Right lobe of liver (tissue), 6 donors: ENCODE measurements at regions not wholly inside any gene's neighbourhood (a gene's known extent, or its start where the extent isn't known, plus 50 kb on each side); places are given as distances from the start of the nearest gene placed in this dataset.
A peak's percentile ranks its signal among the peaks of the same experiment; 100 is the strongest.
"Not testable (repeated sequence)": the region's sequence is repeated elsewhere in the genome, so short reads cannot be mapped to it uniquely, and the experiment has no call there.

Experiments used
- ATAC-seq, 4 donors: fragments of 200-7000 bp; cut with Tn5 transposase; one replicate each; pipeline ENCODE4 v1.9.1; 2020; ENCODE audit warnings: mild to moderate bottlenecking in 4 of 4, moderate library complexity in 4 of 4
- DNase-seq, 3 donors: peaks; one replicate each; pipeline ENCODE4 v3.0.0-alpha.2; 2020
- H3K27ac ChIP-seq, 3 donors: fragments of 200-600 bp; one replicate each; pipeline ENCODE4 v1.8.0; 2022
- H3K27me3 ChIP-seq, 2 donors: fragments of 200-600 bp; one replicate each; pipeline ENCODE4 v1.8.0; 2022
- H3K36me3 ChIP-seq, 4 donors: fragments of 200-600 bp; sonication (generic) in 1 of 4; one replicate each; pipeline versions ENCODE4 v1.5.1 to v1.8.0; 2017 to 2022; ENCODE audit warnings: control low read depth in 1 of 4
- H3K4me1 ChIP-seq, 4 donors: fragments of 200-600 bp; sonication (generic) in 1 of 4; one replicate each; pipeline versions ENCODE4 v1.5.1 to v1.8.0; 2017 to 2022; ENCODE audit warnings: control low read depth in 1 of 4
- H3K4me3 ChIP-seq, 3 donors: fragments of 200-600 bp; one replicate each; pipeline ENCODE4 v1.8.0; 2022
- H3K9me3 ChIP-seq, 4 donors: fragments of 200-600 bp; sonication (generic) in 1 of 4; one replicate each; pipeline versions ENCODE4 v1.5.1 to v1.8.0; 2017 to 2022; ENCODE audit warnings: control low read depth in 1 of 4
- POLR2A ChIP-seq: fragments of 450-650 bp; IDR thresholded peaks from one replicate; pipeline ENCODE4 v1.6.1; 2017; ENCODE audit warnings: antibody characterized with exemption, mild to moderate bottlenecking
- WGBS: methylation state at CpG from one replicate; pipeline ENCODE4 v1.1.6; 2018; ENCODE audit warnings: low coverage, low lambda C conversion rate; ENCODE audit not compliant: insufficient coverage; ENCODE audit errors: missing lambda C conversion rate; 5-methylcytosine and 5-hydroxymethylcytosine counted together
- intact Hi-C, 2 donors: fragments of 100-400 bp; cut with DNase I; formaldehyde crosslinking; loops; one replicate each; pipeline versions ENCODE4 v1.11.2 to v1.14.1; 2022
- TF ChIP-seq, protein P1 (sequence below), 4 donors: fragments of 200-600 bp in 3 of 4; fragments of 450-650 bp in 1 of 4; IDR thresholded peaks; one replicate each; pipeline versions ENCODE4 v1.5.1 to v1.8.0; 2016 to 2022; ENCODE audit warnings: antibody characterized with exemption in 4 of 4, mild to moderate bottlenecking in 2 of 4
- donor health status: DM: no; HTN: yes; CAD: no.
- donor health status: DM: no; HTN: no; CAD: no.
- donor health status: DM: no; HTN: no; CAD: no.
- donor health status: DM: no; HTN: yes; CAD: no.
- donor health status: DM: no; HTN: yes; CAD: no.

DNA sequence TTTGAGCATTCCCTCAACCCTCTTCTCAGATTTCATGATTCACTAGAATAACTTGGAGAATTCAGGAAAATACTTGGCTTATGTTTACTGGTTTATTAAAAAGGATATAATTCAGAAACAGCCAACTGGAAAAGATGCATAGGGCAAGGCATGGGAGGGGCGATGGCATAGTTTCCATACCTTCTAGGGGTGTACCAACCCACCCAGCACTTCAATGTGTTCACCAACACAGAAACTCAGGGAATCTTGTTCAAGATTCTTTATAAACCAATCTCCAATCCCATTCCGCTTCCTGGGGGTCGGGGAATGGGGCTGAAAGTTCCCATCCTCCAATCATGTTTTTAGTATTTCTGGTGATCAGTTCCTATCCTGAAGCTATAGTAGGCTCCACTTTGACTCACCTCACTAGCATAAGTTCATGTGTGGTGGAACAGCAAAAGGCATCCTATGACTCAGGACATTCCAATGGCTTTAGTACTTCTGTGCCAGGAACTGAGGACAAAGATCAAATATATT, 164.4 kb downstream of the SIM1 start:
- no peak for TF ChIP-seq POLR2A
- TF ChIP-seq, protein P1, sequence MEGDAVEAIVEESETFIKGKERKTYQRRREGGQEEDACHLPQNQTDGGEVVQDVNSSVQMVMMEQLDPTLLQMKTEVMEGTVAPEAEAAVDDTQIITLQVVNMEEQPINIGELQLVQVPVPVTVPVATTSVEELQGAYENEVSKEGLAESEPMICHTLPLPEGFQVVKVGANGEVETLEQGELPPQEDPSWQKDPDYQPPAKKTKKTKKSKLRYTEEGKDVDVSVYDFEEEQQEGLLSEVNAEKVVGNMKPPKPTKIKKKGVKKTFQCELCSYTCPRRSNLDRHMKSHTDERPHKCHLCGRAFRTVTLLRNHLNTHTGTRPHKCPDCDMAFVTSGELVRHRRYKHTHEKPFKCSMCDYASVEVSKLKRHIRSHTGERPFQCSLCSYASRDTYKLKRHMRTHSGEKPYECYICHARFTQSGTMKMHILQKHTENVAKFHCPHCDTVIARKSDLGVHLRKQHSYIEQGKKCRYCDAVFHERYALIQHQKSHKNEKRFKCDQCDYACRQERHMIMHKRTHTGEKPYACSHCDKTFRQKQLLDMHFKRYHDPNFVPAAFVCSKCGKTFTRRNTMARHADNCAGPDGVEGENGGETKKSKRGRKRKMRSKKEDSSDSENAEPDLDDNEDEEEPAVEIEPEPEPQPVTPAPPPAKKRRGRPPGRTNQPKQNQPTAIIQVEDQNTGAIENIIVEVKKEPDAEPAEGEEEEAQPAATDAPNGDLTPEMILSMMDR (IDR thresholded peaks at IDR 0.05), result no peak
- Histone ChIP-seq H3K4me3 (no peak overlapping the region), H3K27me3 (no peaks in the 10 kb centered on the region), H3K9me3 (no peaks in the 10 kb centered on the region), H3K36me3 (no peaks in the 10 kb centered on the region), H3K4me1 (no peaks in the 10 kb centered on the region), H3K27ac (no peak overlapping the region)
- 74% methylated on average over 3 of the region's 3 CpGs for WGBS
- DNase-seq (no peak), ATAC-seq (peak in 1 of 4 donors; percentile 79)
- intact Hi-C loops, result no loop called here

DNA sequence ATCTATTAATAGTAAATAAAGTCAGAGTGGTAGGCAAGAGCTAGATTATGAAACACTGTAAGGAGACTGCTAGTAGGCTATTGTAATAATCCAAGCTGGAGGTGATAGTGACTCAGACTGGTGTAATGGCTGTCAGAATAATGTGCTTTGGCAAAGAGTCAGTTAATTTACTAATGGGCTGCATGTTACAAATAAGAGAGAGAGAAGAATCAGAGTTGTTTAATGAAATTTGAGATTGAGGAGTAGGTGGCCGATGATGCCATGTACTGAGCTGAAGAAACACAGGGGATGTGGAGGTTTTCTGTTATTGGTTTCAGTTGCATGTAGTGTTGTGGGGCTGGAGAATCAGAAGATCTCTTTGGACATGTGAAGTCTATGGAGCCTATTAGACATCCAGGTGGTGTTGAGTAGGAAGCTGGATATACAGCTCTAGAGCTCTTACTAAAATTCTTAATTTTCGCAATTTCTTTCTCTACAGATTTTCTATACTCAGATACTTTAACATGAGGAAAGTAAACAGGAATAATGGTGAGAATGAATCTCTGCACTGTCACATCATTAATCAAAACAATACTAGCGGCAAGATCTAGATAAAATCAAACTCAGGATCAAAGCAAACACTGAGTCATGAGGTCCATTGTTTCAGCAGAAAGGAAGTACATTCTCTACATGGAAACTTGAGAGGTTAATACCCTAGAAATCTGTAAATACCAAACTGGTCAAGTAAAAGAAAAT, 167.7 kb downstream of the SIM1 start:
- TF ChIP-seq, protein P1 (IDR thresholded peaks at IDR 0.05), result no peak
- no peak for TF ChIP-seq POLR2A
- DNase-seq, result no peak
- Histone ChIP-seq H3K27ac (no peak overlapping the region), H3K9me3 (no peaks in the 10 kb centered on the region), H3K4me3 (no peak overlapping the region), H3K4me1 (no peaks in the 10 kb centered on the region), H3K27me3 (no peaks in the 10 kb centered on the region), H3K36me3 (no peaks in the 10 kb centered on the region)
- ATAC-seq, result no peak
- intact Hi-C loops, result no loop called here
- WGBS, result 58% methylated on average over 3 of the region's 3 CpGs

DNA sequence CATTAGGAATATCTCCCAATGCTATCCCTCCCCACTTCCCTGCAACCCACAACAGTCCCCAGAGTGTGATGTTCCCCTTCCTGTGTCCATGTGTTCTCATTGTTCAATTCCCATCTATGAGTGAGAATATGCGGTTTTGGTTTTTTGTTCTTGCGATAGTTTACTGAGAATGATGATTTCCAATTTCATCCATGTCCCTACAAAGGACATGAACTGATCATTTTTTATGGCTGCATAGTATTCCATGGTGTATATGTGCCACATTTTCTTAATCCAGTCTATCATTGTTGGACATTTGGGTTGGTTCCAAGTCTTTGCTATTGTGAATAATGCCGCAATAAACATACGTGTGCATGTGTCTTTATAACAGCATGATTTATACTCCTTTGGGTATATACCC, 169.5 kb downstream of the SIM1 start:
- H3K36me3 ChIP-seq, H3K9me3 ChIP-seq, H3K4me1 ChIP-seq, H3K27me3 ChIP-seq, H3K4me3 ChIP-seq, ATAC-seq, intact Hi-C loops, DNase-seq, H3K27ac ChIP-seq: not testable (repeated sequence)
- WGBS, result 96% methylated on average over 3 of the region's 4 CpGs

DNA sequence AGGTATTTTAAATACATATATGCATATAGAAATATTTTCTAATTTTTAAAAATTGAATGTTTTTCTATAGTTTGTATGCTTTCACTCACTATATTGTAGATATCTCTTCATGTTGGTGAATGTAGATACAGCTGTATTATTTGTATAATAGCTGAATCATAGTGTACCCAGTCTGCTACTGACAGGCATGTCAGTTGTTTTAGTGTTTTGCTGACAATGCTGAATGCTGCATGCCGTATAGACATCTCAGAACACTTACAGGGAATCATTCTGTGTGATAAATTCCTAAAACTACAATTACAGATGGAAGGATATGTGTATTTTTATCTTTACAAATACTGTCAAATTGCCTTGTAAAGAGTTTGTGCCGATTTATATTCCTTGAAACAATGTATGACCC, 175.4 kb downstream of the SIM1 start:
- no peak overlapping the region for H3K27ac ChIP-seq
- no peak overlapping the region for H3K4me3 ChIP-seq
- H3K27me3 ChIP-seq, result no peaks in the 10 kb centered on the region
- TF ChIP-seq, protein P1 (IDR thresholded peaks at IDR 0.05), result no peak
- no peak for TF ChIP-seq POLR2A
- intact Hi-C loops, result no loop called here
- 65% methylated on average over 2 of the region's 2 CpGs for WGBS
- no peaks in the 10 kb centered on the region for H3K4me1 ChIP-seq
- H3K9me3 ChIP-seq, result no peaks in the 10 kb centered on the region
- DNase-seq (no peak), ATAC-seq (no peak)
- no peaks in the 10 kb centered on the region for H3K36me3 ChIP-seq

DNA sequence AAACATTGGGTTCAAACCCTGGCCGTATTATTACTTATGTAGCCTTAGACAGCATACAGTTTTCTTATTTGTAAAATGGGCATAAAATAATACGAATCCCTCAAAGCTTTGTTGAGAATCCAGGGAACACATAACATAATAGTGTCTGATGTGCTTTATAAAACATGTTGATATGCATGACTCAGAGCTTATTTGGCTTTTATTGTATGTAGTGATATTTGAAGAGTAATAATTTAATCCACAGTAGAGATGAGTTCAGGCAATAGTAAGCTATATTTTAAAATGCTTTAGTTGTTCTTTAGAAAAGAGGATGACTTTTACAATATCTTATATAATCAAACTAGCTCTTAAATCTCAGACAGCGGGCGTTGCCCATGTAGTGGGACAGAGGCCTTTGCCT, 176.4 kb downstream of the SIM1 start:
- no peaks in the 10 kb centered on the region for H3K4me1 ChIP-seq
- H3K27me3 ChIP-seq, result no peaks in the 10 kb centered on the region
- H3K9me3 ChIP-seq, result no peaks in the 10 kb centered on the region
- ATAC-seq (no peak), DNase-seq (no peak)
- H3K27ac ChIP-seq, result no peak overlapping the region
- TF ChIP-seq, protein P1 (IDR thresholded peaks at IDR 0.05), result no peak
- no peak for TF ChIP-seq POLR2A
- H3K4me3 ChIP-seq, result no peak overlapping the region
- intact Hi-C loops, result no loop called here
- 76% methylated on average over 4 of the region's 4 CpGs for WGBS
- no peaks in the 10 kb centered on the region for H3K36me3 ChIP-seq
